Activated CD4-positive, alpha-beta T cell treated with anti-CD3 and anti-CD28 coated beads for 36 hours (primary cell): ENCODE measurements at regions not wholly inside any gene's neighbourhood (a gene's known extent, or its start where the extent isn't known, plus 50 kb on each side); places are given as distances from the start of the nearest gene placed in this dataset.
"Not testable (repeated sequence)": the region's sequence is repeated elsewhere in the genome, so short reads cannot be mapped to it uniquely, and the experiment has no call there.

Experiments
- ATAC-seq: fragments of 200-7000 bp; cut with Tn5 transposase; one replicate; pipeline ENCODE4 v1.10.0; 2021; ENCODE audit warnings: mild to moderate bottlenecking, moderate library complexity
- CTCF ChIA-PET: fragments of 350-600 bp; sonication (Branson Sonifier 250); formaldehyde crosslinking; loops from one replicate; lab custom pipeline; 2021; ENCODE audit warnings: antibody characterized with exemption; lab: Charles Lee
- POLR2A ChIA-PET: fragments of 350-600 bp; sonication (Branson Sonifier 250); formaldehyde crosslinking; loops from one replicate; lab custom pipeline; 2021; ENCODE audit warnings: antibody characterized with exemption, inconsistent platforms; lab: Charles Lee
- DNase-seq: peaks from one replicate; pipeline ENCODE4 v3.0.0-alpha.2; 2020
- H3K27ac Mint-ChIP-seq: one replicate; pipeline ENCODE4 v1.8.0; 2021; ENCODE audit warnings: mixed read lengths
- H3K27me3 Mint-ChIP-seq: one replicate; pipeline ENCODE4 v1.8.0; 2021; ENCODE audit warnings: mixed read lengths
- H3K36me3 Mint-ChIP-seq: one replicate; pipeline ENCODE4 v1.8.0; 2021; ENCODE audit warnings: low read depth, mixed read lengths
- H3K4me1 Mint-ChIP-seq: one replicate; pipeline ENCODE4 v1.8.0; 2021; ENCODE audit warnings: mixed read lengths
- H3K4me3 Mint-ChIP-seq: one replicate; pipeline ENCODE4 v1.8.0; 2021; ENCODE audit warnings: mild to moderate bottlenecking, moderate library complexity, mixed read lengths
- H3K9me3 Mint-ChIP-seq: one replicate; pipeline ENCODE4 v1.8.0; 2021; ENCODE audit warnings: low read depth, mixed read lengths
- intact Hi-C, 2 experiments: fragments of 100-400 bp; cut with DNase I in 1 of 2; cut with micrococcal nuclease in 1 of 2; formaldehyde crosslinking; loops; one replicate each; pipeline versions ENCODE4 v1.14.2 to v1.15.1; 2022 to 2024; cut with DNase I, micrococcal nuclease

GRCh38 chr15:20337238-20337637 lies 204.4 kb downstream of the GOLGA6L6 start:
- H3K4me3 Mint-ChIP-seq, POLR2A ChIA-PET, ATAC-seq, CTCF ChIA-PET, intact Hi-C loops, H3K36me3 Mint-ChIP-seq, DNase-seq, H3K27me3 Mint-ChIP-seq, H3K9me3 Mint-ChIP-seq, H3K27ac Mint-ChIP-seq, H3K4me1 Mint-ChIP-seq: not testable (repeated sequence)

GRCh38 chr15:20334451-20334850 lies 207.1 kb downstream of the GOLGA6L6 start:
- H3K4me3 Mint-ChIP-seq, ATAC-seq, H3K4me1 Mint-ChIP-seq, H3K27me3 Mint-ChIP-seq, H3K9me3 Mint-ChIP-seq, H3K27ac Mint-ChIP-seq, DNase-seq, CTCF ChIA-PET, H3K36me3 Mint-ChIP-seq, intact Hi-C loops, POLR2A ChIA-PET: not testable (repeated sequence)

GRCh38 chr15:20325751-20326150 lies 215.8 kb downstream of the GOLGA6L6 start:
- intact Hi-C loops, POLR2A ChIA-PET, H3K4me1 Mint-ChIP-seq, H3K9me3 Mint-ChIP-seq, ATAC-seq, H3K27ac Mint-ChIP-seq, DNase-seq, H3K27me3 Mint-ChIP-seq, H3K4me3 Mint-ChIP-seq, CTCF ChIA-PET, H3K36me3 Mint-ChIP-seq: not testable (repeated sequence)

- ATAC-seq, H3K4me3 Mint-ChIP-seq, H3K27me3 Mint-ChIP-seq, DNase-seq, H3K27ac Mint-ChIP-seq, POLR2A ChIA-PET, H3K4me1 Mint-ChIP-seq, H3K9me3 Mint-ChIP-seq, H3K36me3 Mint-ChIP-seq, CTCF ChIA-PET: not testable (repeated sequence)
- intact Hi-C loops = loop anchor here in 1 of 2 experiments (5.0 kb wide), 2 partner anchors 70 to 85 kb away; no protein-coding TSS in a partner anchor
These were observed 224.5 kb downstream of the GOLGA6L6 start for GRCh38 chr15:20317132-20317531.

DNA sequence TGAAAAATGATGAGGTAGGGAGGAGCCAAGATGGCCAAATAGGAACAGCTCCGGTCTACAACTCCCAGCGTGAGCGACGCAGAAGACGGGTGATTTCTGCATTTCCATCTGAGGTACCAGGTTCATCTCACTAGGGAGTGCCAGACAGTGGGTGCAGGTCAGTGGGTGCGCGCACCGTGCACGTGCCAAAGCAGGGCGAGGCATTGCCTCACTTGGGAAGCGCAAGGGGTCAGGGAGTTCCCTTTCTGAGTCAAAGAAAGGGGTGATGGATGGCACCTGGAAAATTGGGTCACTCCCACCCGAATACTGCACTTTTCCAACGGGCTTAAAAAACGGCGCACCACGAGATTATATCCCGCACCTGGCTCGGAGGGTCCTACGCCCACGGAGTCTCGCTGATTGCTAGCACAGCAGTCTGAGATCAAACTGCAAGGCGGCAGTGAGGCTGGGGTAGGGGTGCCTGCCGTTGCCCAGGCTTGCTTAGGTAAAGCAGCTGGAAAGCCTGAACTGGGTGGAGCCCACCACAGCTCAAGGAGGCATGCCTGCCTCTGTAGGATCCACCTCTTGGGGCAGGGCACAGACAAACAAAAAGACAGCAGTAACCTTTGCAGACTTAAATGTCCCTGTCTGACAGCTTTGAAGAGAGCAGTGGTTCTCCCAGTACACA lies 230.5 kb downstream of the GOLGA6L6 start:
- intact Hi-C loops = not testable (repeated sequence)

DNA sequence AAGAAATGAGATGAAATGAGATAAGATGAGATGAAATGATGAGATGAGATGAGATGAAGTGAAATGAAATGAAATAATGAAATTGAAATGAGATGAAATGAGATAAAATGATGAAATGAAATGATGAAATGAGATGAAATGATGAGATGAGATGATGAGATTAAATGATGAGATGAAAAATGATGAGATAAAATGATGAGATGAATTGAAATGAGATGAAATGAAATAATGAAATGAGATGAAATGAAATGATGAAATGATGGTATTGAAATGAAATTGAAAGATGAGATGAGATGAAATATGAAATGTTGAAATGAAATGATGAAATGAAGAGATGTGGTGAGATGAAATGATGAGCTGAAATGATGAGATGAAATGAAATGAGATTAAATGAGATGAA lies 231.0 kb downstream of the GOLGA6L6 start:
- H3K4me1 Mint-ChIP-seq = no peaks in the 10 kb centered on the region
- H3K27me3 Mint-ChIP-seq = no peaks in the 10 kb centered on the region
- H3K36me3 Mint-ChIP-seq = no peaks in the 10 kb centered on the region
- no peak overlapping the region for H3K4me3 Mint-ChIP-seq
- intact Hi-C loops = no loop called here
- ChIA-PET POLR2A (no interaction called here), CTCF (no interaction called here)
- ATAC-seq (no peak), DNase-seq (no peak)
- H3K27ac Mint-ChIP-seq = no peak overlapping the region
- no peaks in the 10 kb centered on the region for H3K9me3 Mint-ChIP-seq

More for the DNA sequence above, 230.5 kb downstream of the GOLGA6L6 start:
- DNase-seq, ATAC-seq, H3K4me3 Mint-ChIP-seq, H3K4me1 Mint-ChIP-seq, CTCF ChIA-PET, POLR2A ChIA-PET, H3K27me3 Mint-ChIP-seq, H3K27ac Mint-ChIP-seq, H3K9me3 Mint-ChIP-seq, H3K36me3 Mint-ChIP-seq: not testable (repeated sequence)

DNA sequence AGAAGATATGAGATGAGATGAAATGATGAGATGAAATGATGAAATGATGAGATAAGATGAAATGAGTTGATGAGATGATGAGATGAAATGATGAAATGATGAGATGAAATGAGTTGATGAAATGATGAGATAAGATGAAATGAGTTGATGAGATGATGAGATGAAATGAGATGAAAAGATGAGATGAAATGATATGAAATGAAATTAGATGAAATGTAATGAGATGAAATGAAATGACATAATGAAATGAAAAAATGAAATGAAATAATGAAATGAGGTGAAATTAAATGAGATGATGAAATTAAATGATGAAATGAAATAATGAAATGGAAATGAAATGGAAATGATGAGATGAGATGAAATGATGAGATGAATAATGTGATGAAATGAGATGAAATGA lies 231.6 kb downstream of the GOLGA6L6 start:
- ATAC-seq, H3K36me3 Mint-ChIP-seq, POLR2A ChIA-PET, CTCF ChIA-PET, H3K27ac Mint-ChIP-seq, H3K4me1 Mint-ChIP-seq, DNase-seq, H3K4me3 Mint-ChIP-seq, H3K9me3 Mint-ChIP-seq, H3K27me3 Mint-ChIP-seq, intact Hi-C loops: not testable (repeated sequence)

DNA sequence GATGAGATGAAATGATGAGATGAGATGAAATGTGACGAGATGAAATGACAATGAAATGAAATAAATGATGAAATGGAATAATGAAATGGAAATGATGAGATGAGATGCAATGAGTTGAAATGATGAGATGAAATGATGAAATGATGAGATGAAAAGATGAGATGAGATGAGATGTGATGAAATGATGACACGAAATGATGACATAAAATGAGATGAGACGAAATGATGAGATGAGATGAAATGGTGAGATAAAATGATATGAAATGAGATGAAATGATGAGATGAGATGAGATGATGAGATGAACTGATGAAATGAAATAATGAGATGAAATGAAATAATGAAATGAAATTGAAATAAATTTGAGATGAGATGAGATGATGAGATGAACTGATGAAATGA lies 232.2 kb downstream of the GOLGA6L6 start:
- H3K9me3 Mint-ChIP-seq, ATAC-seq, H3K4me3 Mint-ChIP-seq, CTCF ChIA-PET, H3K36me3 Mint-ChIP-seq, H3K27me3 Mint-ChIP-seq, intact Hi-C loops, H3K4me1 Mint-ChIP-seq, H3K27ac Mint-ChIP-seq, POLR2A ChIA-PET, DNase-seq: not testable (repeated sequence)

GRCh38 chr15:20308027-20308690 lies 233.4 kb downstream of the GOLGA6L6 start:
- H3K9me3 Mint-ChIP-seq, H3K27me3 Mint-ChIP-seq, POLR2A ChIA-PET, H3K27ac Mint-ChIP-seq, intact Hi-C loops, DNase-seq, H3K4me3 Mint-ChIP-seq, H3K4me1 Mint-ChIP-seq, ATAC-seq, CTCF ChIA-PET, H3K36me3 Mint-ChIP-seq: not testable (repeated sequence)

DNA sequence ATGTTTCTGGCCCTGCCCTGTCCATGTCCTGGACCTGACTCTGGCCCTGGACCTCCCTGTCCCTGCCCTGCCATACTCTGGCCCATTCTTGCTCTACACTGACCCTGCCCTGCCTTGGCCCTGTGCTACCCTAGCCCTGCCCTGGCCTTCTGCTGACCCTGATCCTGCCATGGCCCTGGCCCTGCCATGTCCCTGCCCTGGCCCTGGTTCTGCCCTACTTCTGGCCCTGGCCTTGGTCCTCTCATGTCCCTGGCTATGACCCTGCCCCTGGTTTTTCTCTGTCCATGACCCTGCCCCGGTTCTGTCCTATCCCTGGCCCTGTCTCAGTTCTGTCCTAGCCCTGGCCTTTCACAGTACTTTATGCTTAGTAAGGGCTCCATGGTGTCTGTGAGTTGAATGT lies 234.5 kb downstream of the GOLGA6L6 start:
- POLR2A ChIA-PET, H3K4me1 Mint-ChIP-seq: not testable (repeated sequence)

GRCh38 chr15:20306497-20307106 lies 235.0 kb downstream of the GOLGA6L6 start:
- H3K27me3 Mint-ChIP-seq, H3K9me3 Mint-ChIP-seq, H3K27ac Mint-ChIP-seq, H3K4me3 Mint-ChIP-seq, DNase-seq, ATAC-seq, POLR2A ChIA-PET, CTCF ChIA-PET, H3K4me1 Mint-ChIP-seq, H3K36me3 Mint-ChIP-seq, intact Hi-C loops: not testable (repeated sequence)

More for the DNA sequence above, 234.5 kb downstream of the GOLGA6L6 start:
- H3K27ac Mint-ChIP-seq, CTCF ChIA-PET, H3K4me3 Mint-ChIP-seq, H3K36me3 Mint-ChIP-seq, H3K9me3 Mint-ChIP-seq, intact Hi-C loops, ATAC-seq, DNase-seq, H3K27me3 Mint-ChIP-seq: not testable (repeated sequence)

- ATAC-seq, H3K27ac Mint-ChIP-seq, H3K9me3 Mint-ChIP-seq, H3K27me3 Mint-ChIP-seq, H3K36me3 Mint-ChIP-seq, DNase-seq, POLR2A ChIA-PET, H3K4me3 Mint-ChIP-seq, CTCF ChIA-PET, H3K4me1 Mint-ChIP-seq, intact Hi-C loops: not testable (repeated sequence)
These were observed 235.7 kb downstream of the GOLGA6L6 start for GRCh38 chr15:20305912-20306311.
